ENCODE measurements at regions not wholly inside any gene's neighbourhood (a gene's known extent, or its start where the extent isn't known, plus 50 kb on each side); places are given as distances from the start of the nearest gene placed in this dataset.

DNA sequence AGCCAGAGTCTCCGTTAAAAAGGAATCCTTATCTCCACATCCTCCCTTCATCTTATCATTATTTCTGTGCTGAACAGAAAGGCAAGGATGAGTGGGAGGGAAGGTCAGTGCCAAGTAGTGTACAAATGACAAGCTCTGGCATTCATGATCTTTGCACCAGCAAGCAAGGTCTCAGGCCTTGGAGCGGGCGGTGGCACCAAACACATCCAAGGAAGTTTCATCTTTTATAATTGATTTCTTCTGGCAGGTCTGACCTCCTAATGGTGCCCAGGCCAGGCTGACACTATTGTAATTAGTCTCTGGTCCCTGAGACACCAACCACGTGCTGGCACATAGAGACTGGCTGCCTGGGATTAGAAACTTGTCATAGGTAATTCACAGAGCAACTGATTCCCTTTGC, 336.6 kb downstream of the EN1 start:
- H3K36me3 ChIP-seq (ENCODE audit: insufficient read depth, low read length): no peaks in the 10 kb centered on the region
- intact Hi-C loops (cut with DNase I, micrococcal nuclease): no loop called here
- no peak overlapping the region for H3K4me3 ChIP-seq (ENCODE audit: low read length)
- H3K27me3 ChIP-seq (ENCODE audit: control insufficient read depth in 1 of 2, insufficient read depth in 2 of 2, low read length in 2 of 2): no peaks in the 10 kb centered on the region
- Mint-ChIP-seq H3K9me3 (no peaks in the 10 kb centered on the region), H3K4me1 (ENCODE audit: low read depth) (no peaks in the 10 kb centered on the region), H3K36me3 (ENCODE audit: low read depth) (no peaks in the 10 kb centered on the region), H3K4me3 (no peak overlapping the region), H3K27ac (no peak overlapping the region), H3K27me3 (peaks cover 30% of the 10 kb centered on the region)
- H3K9me3 ChIP-seq (ENCODE audit: control insufficient read depth in 1 of 2, insufficient read depth in 1 of 2, low read length in 2 of 2): peaks cover 0 to 9% of the 10 kb centered on the region in 2 experiments
- TF ChIP-seq, protein P1, sequence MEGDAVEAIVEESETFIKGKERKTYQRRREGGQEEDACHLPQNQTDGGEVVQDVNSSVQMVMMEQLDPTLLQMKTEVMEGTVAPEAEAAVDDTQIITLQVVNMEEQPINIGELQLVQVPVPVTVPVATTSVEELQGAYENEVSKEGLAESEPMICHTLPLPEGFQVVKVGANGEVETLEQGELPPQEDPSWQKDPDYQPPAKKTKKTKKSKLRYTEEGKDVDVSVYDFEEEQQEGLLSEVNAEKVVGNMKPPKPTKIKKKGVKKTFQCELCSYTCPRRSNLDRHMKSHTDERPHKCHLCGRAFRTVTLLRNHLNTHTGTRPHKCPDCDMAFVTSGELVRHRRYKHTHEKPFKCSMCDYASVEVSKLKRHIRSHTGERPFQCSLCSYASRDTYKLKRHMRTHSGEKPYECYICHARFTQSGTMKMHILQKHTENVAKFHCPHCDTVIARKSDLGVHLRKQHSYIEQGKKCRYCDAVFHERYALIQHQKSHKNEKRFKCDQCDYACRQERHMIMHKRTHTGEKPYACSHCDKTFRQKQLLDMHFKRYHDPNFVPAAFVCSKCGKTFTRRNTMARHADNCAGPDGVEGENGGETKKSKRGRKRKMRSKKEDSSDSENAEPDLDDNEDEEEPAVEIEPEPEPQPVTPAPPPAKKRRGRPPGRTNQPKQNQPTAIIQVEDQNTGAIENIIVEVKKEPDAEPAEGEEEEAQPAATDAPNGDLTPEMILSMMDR (IDR thresholded peaks at IDR 0.05): no peak
- no peak for DNase-seq
- ChIA-PET POLR2A (no interaction called here), CTCF (no interaction called here)
- no peaks in the 10 kb centered on the region for H3K4me1 ChIP-seq (ENCODE audit: insufficient read depth, low read length)
- ATAC-seq (ENCODE audit: poor library complexity): no peak
- H3K27ac ChIP-seq (ENCODE audit: low read depth in 1 of 2, low read length in 2 of 2): no peak overlapping the region

DNA sequence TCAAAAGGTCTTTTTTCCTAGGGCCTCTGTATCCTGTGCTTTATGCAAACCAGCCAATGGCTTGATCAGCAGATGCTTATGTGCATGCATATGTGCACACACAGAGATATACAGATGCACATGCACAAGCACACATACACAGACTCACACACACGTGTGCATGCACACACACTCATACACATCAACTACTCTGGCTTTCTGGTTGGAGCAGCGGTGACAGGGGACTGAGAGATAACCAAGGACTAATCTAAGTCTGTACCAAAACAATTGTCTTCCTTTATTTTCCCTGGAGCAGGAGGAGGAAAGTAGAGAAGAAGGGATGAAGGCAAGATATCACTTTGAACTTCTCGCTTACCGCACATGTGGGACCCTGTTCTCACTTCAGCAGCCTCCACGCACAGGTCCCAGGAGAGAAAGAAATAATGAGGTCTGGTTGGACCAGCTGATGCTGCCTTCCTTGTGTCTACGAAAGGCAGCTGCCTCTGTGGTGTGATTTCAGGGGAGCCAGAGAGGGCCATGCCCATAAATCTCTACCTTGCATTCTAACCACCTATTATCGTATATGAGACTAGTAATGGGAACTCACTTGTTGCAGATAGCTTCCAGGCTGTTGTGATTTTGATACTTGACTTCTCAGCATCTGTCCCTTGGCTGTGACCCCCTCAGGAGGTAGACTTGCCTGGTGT, 338.0 kb downstream of the EN1 start:
- DNase-seq: no peak
- no peaks in the 10 kb centered on the region for H3K4me1 ChIP-seq (ENCODE audit: insufficient read depth, low read length)
- no peak overlapping the region for H3K4me3 ChIP-seq (ENCODE audit: low read length)
- H3K27me3 ChIP-seq (ENCODE audit: control insufficient read depth in 1 of 2, insufficient read depth in 2 of 2, low read length in 2 of 2): peaks cover 0 to 2% of the 10 kb centered on the region in 2 experiments
- no peak overlapping the region for H3K27ac ChIP-seq (ENCODE audit: low read depth in 1 of 2, low read length in 2 of 2)
- H3K36me3 ChIP-seq (ENCODE audit: insufficient read depth, low read length): no peaks in the 10 kb centered on the region
- POLR2A ChIA-PET: no interaction called here
- H3K9me3 ChIP-seq (ENCODE audit: control insufficient read depth in 1 of 2, insufficient read depth in 1 of 2, low read length in 2 of 2): peaks cover 0 to 5% of the 10 kb centered on the region in 2 experiments
- TF ChIP-seq, protein P1 (IDR thresholded peaks at IDR 0.05): no peak
- Mint-ChIP-seq H3K27ac (no peak overlapping the region), H3K36me3 (ENCODE audit: low read depth) (no peaks in the 10 kb centered on the region), H3K9me3 (no peaks in the 10 kb centered on the region), H3K4me3 (no peak overlapping the region), H3K27me3 (peaks cover 30% of the 10 kb centered on the region), H3K4me1 (ENCODE audit: low read depth) (no peaks in the 10 kb centered on the region)
- no peak for ATAC-seq (ENCODE audit: poor library complexity)
- CTCF ChIA-PET: no interaction called here
- intact Hi-C loops (cut with DNase I, micrococcal nuclease): no loop called here

DNA sequence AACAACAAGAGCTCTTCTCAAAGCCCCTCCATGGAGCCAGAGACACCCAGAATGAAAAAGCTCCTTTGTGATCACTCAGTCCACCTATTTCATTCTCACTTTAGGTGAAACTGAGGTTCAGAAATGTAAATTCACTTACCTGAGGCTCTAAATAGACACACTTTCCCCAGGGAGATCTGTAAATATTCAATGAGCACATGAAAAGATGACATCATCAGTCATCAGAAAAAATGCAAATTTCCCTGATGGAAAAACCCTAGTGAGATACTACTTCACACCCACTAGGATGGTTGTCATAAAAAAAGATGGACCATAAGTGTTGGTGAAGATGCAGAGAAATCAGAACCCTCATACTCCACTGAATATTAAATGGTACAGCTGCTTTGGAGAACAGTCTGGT, 339.2 kb downstream of the EN1 start:
- H3K4me1 Mint-ChIP-seq (ENCODE audit: low read depth): no peaks in the 10 kb centered on the region
- CTCF ChIA-PET: no interaction called here

More for the DNA sequence above, 339.2 kb downstream of the EN1 start:
- ATAC-seq (ENCODE audit: poor library complexity) (no peak), DNase-seq (no peak)
- TF ChIP-seq, protein P1 (IDR thresholded peaks at IDR 0.05): no peak
- H3K4me3 Mint-ChIP-seq: no peak overlapping the region
- H3K36me3 Mint-ChIP-seq (ENCODE audit: low read depth): no peaks in the 10 kb centered on the region
- no peak overlapping the region for H3K27ac Mint-ChIP-seq
- peaks cover 0 to 4% of the 10 kb centered on the region in 2 experiments for H3K9me3 ChIP-seq (ENCODE audit: control insufficient read depth in 1 of 2, insufficient read depth in 1 of 2, low read length in 2 of 2)
- intact Hi-C loops (cut with DNase I, micrococcal nuclease): no loop called here
- no peaks in the 10 kb centered on the region for H3K4me1 ChIP-seq (ENCODE audit: insufficient read depth, low read length)
- POLR2A ChIA-PET: no interaction called here
- no peak overlapping the region for H3K4me3 ChIP-seq (ENCODE audit: low read length)
- H3K27me3 ChIP-seq (ENCODE audit: control insufficient read depth in 1 of 2, insufficient read depth in 2 of 2, low read length in 2 of 2): peaks cover 0 to 2% of the 10 kb centered on the region in 2 experiments
- no peak overlapping the region for H3K27ac ChIP-seq (ENCODE audit: low read depth in 1 of 2, low read length in 2 of 2)
- H3K27me3 Mint-ChIP-seq: peaks cover 30% of the 10 kb centered on the region
- no peaks in the 10 kb centered on the region for H3K9me3 Mint-ChIP-seq
- H3K36me3 ChIP-seq (ENCODE audit: insufficient read depth, low read length): no peaks in the 10 kb centered on the region
